ENCODE measurements at regions not wholly inside any gene's neighbourhood (a gene's known extent, or its start where the extent isn't known, plus 50 kb on each side); places are given as distances from the start of the nearest gene placed in this dataset.
"Not testable (repeated sequence)": the region's sequence is repeated elsewhere in the genome, so short reads cannot be mapped to it uniquely, and the experiment has no call there.

DNA sequence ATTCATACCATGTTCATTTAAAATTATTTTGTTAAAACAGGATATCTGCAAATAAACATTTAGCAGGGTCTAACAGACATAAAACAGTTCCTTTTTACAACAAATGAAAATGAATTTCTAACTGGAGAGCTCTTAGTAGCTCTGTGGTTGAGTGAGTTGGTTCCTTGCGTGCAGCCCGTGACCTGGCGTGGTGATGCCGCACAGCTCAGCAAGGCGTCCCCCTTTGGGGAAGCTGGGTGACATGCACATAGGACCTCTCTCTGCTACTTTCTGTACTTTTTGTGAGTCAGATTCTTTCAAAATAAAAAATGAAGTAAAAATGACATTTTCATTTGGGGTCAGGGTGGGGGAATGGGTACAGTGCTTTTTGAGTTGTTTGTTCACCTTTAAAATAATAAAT lies 75.9 kb downstream of the NPIPB11 start:
- not testable (repeated sequence) for DNase-seq (ENCODE audit: low read depth in 2 of 2)

DNA sequence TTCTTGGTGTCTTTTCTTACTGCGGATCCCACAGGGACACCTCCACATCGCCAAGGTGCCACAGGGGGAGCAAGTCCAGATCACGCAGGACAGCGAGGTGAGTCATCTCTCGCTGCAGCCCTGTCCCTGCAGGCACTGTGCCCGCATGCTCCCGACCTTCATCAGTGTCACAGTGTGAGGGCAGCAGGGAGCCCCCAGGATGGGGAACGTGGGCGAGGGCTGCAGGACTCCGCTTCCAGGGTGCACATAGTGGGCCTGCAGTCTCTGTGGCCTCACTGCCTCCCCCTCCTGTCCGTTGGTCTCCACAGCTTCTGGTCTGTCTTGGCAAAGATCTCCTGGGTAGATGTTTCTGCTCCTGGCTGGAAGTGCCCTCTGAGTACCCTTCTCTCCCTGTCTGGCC lies 78.0 kb downstream of the NPIPB11 start:
- not testable (repeated sequence) for DNase-seq (ENCODE audit: low read depth in 2 of 2)

DNA sequence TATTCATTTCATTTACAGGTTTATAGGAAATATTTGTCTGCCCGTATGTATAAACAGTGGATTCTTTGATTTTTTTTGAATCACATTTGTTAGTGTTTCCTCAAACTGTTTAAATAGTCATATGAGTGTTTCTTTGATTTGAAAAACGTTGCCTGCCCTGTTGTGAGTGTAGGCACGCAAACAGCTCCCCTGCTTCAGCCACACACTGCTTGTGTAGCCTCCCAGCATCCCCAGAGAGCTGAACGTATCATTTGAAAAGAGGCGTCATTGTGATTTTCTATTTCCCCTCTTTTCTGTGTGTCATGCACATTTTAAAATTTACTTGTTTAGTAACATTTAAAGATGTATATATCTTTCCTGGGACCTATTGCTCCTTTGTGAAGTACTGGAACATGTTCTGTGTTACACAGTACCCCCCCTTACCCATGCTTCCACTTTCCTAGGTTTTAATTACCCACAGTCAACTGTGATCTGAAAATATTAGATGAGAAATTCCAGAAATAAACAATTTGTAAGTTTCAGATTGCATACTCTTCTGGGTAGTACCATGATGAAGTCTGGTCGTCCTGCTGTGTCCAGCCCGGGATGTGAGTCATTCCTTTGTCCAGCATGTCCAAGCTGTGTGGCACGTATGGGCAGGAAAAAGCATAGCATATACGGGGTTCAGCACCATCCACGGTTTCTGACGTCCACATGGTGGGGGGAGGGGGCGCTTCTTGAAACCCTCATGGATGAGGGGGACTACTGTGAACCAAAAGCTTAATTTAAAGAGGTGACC lies 78.7 kb downstream of the NPIPB11 start:
- DNase-seq (ENCODE audit: low read depth in 2 of 2), result not testable (repeated sequence)

DNA sequence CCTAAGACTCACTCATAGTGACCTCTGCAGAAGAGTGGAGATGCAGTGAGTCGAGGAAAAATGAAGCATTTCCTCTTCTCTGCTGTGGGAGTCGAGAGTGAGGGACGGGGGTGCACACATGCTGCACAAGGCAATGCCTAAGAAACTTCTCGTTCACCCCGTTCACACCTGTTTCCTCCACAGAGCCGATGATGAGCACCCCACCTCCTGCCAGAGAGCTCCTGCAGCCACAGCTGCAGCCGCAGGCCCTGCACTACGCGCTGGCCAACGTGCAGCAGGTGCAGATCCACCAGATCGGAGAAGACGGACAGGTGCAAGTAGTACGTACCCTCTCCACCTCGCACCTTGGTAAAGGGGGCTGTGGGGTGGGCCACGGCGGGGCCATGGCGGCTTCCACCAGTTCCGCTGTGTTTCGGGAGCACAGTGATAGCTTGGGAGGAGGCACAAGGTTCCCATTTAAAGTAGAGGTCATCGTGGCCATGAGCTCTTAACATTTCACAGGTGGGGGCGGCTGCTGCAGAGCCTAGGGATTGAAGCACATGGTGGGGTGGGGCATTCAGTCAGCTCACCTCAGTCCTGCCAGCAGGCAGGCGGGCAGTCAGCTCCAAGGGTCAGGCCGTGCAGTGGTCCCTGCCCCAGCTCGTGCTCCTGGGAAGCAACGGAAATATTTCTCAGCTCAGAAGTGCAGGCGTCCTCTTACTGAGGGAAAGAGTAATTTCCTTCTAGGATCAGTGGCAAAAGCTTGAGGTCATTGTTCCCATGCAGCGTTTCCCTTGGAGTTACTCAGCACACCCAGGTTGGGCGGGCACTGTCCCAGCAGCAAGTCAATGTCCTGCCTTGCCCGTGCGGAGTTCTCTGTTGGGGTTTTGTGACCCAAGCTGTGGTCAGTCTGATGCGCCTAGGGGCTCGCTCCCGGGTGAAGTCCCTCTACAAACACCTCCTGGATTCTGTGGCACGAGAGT lies 80.1 kb downstream of the NPIPB11 start:
- not testable (repeated sequence) for DNase-seq (ENCODE audit: low read depth in 2 of 2)

DNA sequence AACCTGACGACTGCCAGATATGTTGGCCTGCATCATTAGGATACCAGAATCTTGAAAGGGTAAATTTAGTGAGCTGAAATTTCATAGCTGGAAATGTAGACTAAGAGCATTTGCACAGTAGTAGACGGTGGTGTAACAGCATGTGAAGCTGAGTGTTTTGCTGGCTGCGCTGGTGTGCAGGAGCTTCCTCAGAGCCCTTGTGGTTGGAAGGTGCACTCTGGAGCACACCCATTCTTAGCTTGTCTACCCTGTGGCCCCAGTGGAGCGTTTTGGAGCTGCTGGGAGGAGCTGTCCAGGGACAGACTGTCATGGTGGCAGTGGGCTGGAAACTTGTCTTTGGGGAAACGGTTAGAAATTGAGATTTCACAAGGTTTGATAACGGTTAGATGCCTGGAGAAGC lies 82.8 kb downstream of the NPIPB11 start:
- DNase-seq (ENCODE audit: low read depth in 2 of 2), result not testable (repeated sequence)

DNA sequence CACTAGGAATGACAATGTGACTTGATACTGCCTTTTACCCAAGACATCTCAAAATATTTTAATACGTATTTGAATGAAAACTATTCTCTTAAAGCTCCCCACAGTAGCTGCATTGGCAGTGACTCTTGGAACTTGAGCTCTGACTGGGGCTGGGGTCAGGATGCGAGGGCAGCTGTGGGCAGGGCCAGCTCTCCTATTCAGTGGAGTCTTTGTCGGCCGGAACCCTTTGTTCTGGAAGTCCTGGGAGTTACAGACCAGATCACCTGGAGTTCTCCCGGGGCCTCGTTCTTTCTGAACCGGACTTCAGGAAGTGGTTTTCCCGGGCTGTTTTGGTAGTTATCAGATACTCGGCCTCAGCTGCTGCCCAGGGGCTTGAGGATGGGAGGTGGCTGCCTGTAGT lies 84.9 kb downstream of the NPIPB11 start:
- DNase-seq (ENCODE audit: low read depth in 2 of 2), result no peak

DNA sequence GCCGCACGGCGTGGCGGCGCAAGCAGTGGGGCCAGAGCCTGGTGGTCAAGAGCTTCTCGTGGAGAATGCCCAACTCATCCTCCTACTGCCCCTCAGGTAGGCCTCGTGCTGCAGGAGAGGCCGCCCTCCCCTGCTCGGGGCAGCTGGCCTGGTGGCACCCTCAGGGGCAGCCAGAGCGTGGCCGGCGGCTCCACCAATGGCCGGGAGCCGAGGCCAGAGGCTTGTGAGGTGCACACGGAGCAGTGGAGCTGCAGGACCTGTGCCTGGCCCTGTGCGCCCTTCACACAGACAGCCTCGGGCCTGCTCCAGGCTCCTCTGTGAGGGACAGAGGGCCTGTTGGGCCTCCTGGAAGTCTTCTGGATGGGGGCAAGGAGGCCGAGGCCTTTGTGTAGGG lies 85.5 kb downstream of the NPIPB11 start:
- no peak for DNase-seq (ENCODE audit: low read depth in 2 of 2)

DNA sequence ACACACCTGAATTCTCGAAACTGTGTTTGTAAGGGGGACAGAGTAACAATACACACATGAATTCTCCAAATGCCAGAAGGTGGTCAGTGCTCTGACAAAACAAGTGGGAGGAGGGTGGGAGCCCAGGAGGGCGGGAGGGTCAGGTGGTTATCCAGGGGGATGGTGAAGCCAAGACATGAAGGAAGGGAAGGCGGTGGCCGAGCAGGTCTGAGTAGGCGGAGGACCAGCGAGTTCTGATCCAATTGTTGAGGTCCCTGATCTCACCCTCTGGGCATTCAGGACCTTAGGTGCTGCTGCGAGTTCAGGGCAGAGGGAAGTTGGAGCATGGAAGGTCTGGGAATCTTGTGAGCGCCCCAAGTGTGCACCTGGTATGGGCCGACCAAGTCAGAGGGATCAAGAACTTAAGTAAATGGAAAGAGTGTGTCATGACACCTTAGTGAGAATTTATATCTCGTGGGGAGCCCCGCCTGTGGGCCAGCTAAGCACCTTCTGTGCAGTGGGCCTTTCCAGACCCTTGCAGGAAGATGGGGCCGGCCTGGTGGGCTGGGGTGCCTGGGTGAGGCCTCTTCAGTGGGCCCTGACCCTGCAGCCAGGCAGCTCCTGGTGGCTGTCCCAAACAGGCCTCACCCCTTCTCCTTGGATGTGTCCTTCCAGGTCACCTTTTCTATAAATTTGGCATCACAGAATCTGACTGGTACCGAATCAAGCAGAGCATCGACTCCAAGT lies 86.1 kb downstream of the NPIPB11 start:
- DNase-seq (ENCODE audit: low read depth in 2 of 2), result no peak

DNA sequence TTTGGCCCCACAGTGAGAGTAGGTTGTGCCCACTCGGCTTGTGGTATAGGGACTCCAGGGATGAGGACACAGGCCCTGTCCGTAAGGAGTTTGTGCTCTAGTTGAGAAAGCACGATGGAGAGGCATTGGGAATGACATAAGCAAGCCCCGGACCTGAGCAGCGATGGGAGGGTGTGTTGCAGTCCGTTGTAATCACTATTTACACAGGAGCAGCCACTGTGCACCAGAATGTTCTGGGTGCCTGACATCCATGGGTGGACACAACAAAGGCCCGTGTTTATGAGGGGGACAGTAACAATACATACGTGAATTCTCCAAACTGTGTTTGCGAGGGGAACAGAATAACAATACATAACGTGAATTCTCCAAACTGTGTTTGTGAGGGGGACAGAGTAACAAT lies 86.8 kb downstream of the NPIPB11 start:
- no peak for DNase-seq (ENCODE audit: low read depth in 2 of 2)

DNA sequence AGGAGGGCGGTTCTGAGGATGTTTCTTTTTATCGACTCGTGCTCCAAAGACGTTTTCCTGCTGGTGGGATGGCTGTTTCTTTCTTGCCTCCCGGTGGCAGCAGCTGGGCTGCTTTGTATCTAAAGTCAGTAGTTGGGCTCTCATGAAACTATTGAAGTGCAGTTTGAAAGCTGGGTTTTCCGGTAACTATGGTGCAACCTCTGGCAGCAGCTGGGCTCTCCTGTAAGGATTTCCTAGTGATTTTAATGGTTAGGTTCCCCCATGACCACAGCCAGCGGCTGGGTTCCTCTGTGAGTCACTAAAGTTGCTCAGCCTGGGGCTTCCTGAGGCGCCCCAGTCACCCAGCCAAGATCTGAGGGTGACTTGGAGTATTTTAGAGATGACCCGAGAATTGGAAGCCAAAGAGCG lies 87.9 kb downstream of the NPIPB11 start:
- not testable (repeated sequence) for DNase-seq (ENCODE audit: low read depth in 2 of 2)

DNA sequence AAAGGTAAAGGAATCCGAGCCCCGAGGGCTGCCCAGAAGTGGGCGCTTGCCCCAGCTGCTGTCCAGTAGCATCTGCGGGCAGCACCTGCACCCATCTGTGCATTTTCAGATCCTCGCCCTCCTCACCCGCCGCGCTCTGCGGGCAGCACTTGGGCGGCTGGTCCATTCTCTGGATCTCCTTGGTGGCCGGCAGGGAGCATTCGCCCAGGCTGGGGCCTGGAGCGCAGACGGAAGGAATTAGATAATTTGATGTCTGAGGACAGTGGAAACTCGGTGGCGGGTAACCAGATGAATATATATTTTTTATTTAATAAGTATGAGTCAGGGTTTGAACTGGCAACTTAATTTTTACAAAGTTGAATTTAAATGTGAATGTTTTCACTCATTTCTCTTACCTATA lies 88.5 kb downstream of the NPIPB11 start:
- DNase-seq (ENCODE audit: low read depth in 2 of 2), result no peak

DNA sequence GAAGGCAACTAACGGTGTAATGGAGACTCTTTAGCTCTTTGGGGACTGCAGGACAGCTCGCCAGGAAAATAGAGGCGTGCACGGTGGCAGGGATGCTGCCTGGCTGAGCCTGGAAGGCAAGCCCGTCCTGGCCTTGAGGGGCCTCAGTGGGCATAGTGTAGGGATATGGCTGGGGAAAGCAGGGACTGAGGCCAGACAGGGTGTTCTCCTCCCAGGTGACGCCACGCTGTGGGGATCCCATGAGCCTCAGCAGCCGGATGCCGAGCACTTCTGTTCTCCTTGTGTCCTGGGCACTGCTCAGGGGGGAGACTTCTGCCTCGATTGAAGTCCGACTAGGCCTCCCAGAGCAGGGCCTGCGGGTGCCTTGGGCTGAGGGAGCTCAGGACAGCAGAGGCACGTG lies 89.2 kb downstream of the NPIPB11 start:
- no peak for DNase-seq (ENCODE audit: low read depth in 2 of 2)

DNA sequence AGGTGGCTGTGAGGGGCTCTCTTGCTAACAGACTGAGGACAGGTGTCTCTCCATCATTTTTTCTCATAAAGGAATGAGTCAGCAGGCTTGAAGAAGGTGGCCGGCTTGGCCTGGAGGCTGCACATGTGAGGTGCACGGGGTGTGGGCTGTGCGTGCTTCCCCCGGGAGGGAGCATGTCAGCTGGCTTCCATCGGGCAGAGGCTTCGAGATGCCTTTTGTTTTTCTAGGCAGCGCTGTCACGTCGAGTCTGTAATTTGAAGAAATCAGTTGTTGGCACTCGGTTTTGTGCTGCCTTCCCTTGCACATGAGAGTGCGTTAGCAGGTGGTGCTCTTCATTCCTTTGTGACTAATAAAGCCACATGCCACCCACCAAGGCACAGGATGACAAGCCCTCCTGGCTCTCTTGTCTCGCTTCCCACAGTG lies 89.7 kb downstream of the NPIPB11 start:
- no peak for DNase-seq (ENCODE audit: low read depth in 2 of 2)

DNA sequence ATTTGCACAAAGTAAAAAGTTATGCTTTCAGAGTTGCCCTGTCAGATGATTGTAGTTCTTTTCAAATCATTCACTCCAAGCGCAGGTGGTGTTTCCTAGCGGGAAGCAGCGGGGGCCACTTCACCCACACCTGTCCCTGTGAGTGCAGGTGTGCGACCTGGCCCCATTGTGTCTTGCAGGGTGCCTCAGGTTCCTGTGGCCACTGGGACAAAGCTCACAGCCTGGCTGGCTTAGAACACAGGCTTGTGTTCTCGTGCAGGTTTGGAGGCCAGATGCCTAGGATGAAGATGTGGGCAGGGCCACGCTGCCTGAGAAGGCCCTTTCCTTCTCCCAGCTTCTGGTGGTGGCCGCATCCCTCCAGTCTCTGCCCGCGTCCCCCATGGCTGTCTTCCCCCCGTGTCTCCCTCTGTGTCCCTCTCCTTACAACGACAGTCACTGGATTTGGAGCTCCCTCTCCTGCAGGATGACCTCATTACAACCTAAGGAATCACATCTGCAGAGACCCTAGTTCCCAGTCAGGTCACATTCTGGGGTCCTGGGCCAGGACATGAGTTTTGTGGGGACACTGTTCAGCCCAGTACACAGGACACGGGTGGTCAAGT lies 90.5 kb downstream of the NPIPB11 start:
- DNase-seq (ENCODE audit: low read depth in 2 of 2), result no peak

DNA sequence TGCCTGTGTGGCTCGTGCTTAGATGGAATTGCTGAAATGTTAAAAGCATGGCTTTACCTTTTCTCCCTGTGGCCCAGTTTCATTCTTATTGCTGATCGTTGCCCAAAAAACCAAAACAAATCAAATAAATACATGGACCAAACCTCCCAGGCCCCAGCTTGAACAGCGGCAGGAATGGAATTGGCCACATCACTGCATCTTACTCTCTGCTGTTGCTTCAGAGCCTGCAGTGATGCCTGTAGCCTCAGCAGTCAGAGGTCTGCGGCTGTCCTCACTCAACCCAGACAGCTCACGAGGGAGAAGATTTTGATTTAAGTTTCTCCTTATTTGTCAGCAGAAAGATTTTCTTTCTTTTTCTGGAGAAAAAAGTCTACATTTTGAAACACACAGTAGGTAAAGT lies 91.5 kb downstream of the NPIPB11 start:
- no peak for DNase-seq (ENCODE audit: low read depth in 2 of 2)

DNA sequence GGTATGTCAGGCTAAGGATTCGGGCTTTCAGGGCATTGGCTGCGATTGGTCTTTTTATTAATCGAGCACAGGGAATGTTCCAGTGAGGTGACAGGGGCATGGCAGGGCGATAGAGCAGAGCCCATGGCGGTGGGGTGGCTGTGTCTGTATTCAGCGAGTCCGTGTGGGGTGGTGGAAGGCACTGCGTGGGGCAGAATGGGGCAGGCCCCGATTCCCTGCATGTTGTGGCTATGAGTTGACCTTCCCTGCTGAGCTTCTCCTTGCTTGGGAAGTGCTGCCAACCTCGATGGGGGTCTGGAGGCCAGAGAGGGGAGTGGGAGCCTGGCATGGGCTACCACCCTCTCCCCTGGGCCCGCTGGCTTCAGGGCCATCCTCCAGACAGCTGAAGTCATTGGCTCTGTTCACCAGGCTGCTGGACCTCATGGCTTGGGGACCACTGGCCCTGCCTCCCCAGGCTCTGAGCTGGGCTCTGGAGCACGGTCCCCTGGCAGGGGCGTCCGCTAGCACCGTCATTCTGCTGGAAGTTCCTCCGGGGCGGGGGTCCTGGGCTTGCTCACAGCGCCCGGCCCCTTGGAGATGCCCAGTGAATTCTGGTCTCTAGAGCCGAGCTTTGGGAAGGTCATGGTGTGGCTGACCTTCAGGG lies 92.1 kb downstream of the NPIPB11 start:
- no peak for DNase-seq (ENCODE audit: low read depth in 2 of 2)

DNA sequence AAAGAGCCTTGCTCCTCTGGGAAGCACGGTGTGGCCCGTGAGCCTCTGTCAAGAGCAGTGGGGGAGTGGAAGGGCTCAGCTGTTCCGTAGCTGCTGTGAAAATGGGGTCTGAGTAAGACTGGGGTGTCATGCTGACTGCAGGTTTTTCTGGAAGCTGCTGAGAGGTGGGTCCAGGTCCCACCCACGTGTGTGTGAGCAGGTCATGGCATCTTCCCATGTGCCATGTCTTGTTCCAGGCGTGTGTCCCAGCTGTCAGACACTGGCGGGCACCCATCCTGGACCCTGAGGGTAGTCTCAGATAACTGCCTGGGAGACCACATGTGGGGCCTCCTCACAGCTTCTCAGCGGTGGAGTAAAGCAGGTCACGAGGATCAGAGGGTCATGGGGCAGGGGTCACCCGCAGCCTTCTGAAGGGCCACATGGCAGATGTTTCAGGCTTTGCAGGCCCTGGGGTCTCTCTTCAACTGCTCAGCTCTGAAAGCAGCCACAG lies 92.9 kb downstream of the NPIPB11 start:
- DNase-seq (ENCODE audit: low read depth in 2 of 2), result no peak

DNA sequence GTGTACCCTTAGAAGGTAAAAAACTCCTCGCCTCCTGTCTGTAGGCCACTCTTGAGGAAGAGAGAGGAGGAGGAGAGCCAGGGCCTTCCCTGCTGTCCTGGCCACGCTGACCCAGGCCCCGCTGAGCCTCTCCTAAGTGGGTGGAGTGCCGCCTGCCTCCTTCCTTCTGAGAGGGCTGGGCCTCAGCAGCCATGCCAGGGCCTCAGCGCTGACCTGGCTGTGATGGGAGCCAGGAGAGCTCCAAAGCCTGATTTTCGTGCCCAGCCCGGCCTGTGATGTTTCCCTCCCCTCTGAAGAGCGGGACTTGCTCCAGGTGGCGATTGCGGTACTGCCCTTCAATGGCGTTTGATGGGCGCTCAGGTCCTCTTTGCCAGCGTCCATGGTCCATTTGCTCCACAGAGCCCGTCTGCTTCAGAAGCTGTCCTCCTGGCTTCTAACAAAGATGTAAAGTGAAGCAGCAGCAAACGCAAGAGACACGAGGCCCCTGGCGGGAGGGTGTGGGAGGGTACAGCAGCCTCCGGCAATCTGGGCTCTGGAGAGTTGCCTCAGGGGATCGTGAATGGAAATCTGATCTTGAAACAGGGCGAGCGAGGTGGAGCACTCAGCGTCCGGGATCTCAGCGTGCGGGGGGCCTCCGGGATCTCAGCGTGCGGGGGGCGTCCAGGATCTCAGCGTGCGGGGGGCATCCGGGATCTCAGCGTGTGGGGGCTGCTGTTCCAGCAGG lies 93.5 kb downstream of the NPIPB11 start:
- DNase-seq (ENCODE audit: low read depth in 2 of 2), result no peak

DNA sequence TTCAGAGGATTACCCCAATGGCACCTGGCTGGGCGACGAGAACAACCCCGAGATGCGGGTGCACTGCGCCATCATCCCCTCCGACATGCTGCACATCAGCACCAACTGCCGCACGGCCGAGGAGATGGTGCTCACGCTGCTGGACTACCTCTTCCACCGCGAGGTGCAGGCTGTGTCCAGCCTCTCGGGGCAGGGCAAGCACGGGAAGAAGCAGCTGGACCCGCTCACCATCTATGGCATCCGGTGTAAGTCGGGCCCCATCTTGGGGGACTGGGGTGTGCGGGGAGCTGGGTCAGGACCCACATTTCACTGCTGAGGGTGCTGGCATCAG lies 94.2 kb downstream of the NPIPB11 start:
- DNase-seq (ENCODE audit: low read depth in 2 of 2), result not testable (repeated sequence)

Data from stimulated activated CD4-positive, alpha-beta T cell treated with anti-CD3 and anti-CD28 coated beads, Interleukin-4, amount 100 ng/mL, for 48 hours (primary cell).